Kidney (tissue), 13 donors: ENCODE measurements at regions not wholly inside any gene's neighbourhood (a gene's known extent, or its start where the extent isn't known, plus 50 kb on each side); places are given as distances from the start of the nearest gene placed in this dataset.

Experiments used
- DNase-seq, 5 donors: peaks; one replicate each; pipeline ENCODE4 v3.0.0-alpha.2; 2013 to 2020
- FAIRE-seq: peaks from 2 replicates; lab custom pipeline; 2012; peaks lifted over from hg19 to GRCh38; lab: Jason Lieb, UNC
- H3K27ac ChIP-seq, 2 donors: one replicate each; pipeline ENCODE4 v1.7.0; 2013; ENCODE audit warnings: low read depth in 2 of 2, low read length in 2 of 2, inconsistent platforms in 1 of 2
- H3K27me3 ChIP-seq: one replicate; pipeline ENCODE4 v1.7.1; 2013; ENCODE audit warnings: low read length, inconsistent platforms; ENCODE audit not compliant: control insufficient read depth, insufficient read depth
- H3K36me3 ChIP-seq, 3 donors: one replicate each; pipeline versions ENCODE4 v1.7.0 to v1.7.1; 2013; ENCODE audit warnings: low read length in 3 of 3, control low read depth in 1 of 3, inconsistent platforms in 1 of 3; ENCODE audit not compliant: insufficient read depth in 3 of 3, control insufficient read depth in 2 of 3
- H3K4me1 ChIP-seq, 3 donors: one replicate each; pipeline versions ENCODE4 v1.7.0 to v1.7.1; 2013; ENCODE audit warnings: low read length in 3 of 3, inconsistent platforms in 1 of 3, low read depth in 1 of 3; ENCODE audit not compliant: control insufficient read depth in 2 of 3, insufficient read depth in 2 of 3
- H3K4me3 ChIP-seq, 3 donors: one replicate each; pipeline versions ENCODE4 v1.7.0 to v1.8.1; 2013; ENCODE audit warnings: low read length in 3 of 3, control low read depth in 1 of 3, inconsistent platforms in 1 of 3
- H3K9ac ChIP-seq, 3 donors: one replicate each; pipeline versions ENCODE4 v1.7.0 to v1.7.1; 2013; ENCODE audit warnings: low read length in 3 of 3, control low read depth in 1 of 3, inconsistent platforms in 1 of 3
- H3K9me3 ChIP-seq, 3 donors: one replicate each; pipeline versions ENCODE4 v1.7.0 to v1.7.1; 2013; ENCODE audit warnings: low read length in 3 of 3, control low read depth in 1 of 3, inconsistent platforms in 1 of 3; ENCODE audit not compliant: control insufficient read depth in 2 of 3, insufficient read depth in 1 of 3
- CTCF ChIP-seq: IDR thresholded peaks from 3 replicates; pipeline ENCODE4 v1.5.1; 2012; ENCODE audit warnings: mild to moderate bottlenecking, moderate library complexity, borderline replicate concordance; ENCODE audit not compliant: insufficient read depth; ENCODE audit errors: extremely low read depth
- intact Hi-C: fragments of 100-400 bp; cut with DNase I; formaldehyde crosslinking; loops from one replicate; pipeline ENCODE4 v1.11.1; 2022
- donor health status: control.
- donor health status: control.
- donor health status: control.
- donor health status: control.
- donor health status: control.
- donor health status: DM: yes; HTN: yes; CAD: no.
- donor health status: Normal renal cell carcinoma (clear cell type).

- no peak overlapping the region for H3K27ac ChIP-seq
- FAIRE-seq (no peak), DNase-seq (no peak)
- no peak overlapping the region for H3K4me3 ChIP-seq
- H3K4me1 ChIP-seq: peaks cover 0 to 2% (median 0%) of the 10 kb centered on the region in 3 donors
- intact Hi-C loops: no loop called here
- no peak overlapping the region for H3K9ac ChIP-seq
- H3K27me3 ChIP-seq: no peaks in the 10 kb centered on the region
- TF ChIP-seq CTCF: no peak
- peaks cover 0 to 8% (median 0%) of the 10 kb centered on the region in 3 donors for H3K36me3 ChIP-seq
- peaks cover 0 to 2% (median 0%) of the 10 kb centered on the region in 3 donors for H3K9me3 ChIP-seq
These were observed 185.8 kb downstream of the GLI2 start for GRCh38 chr2:120921457-120921856.

GRCh38 chr2:120922571-120923332, 187.1 kb downstream of the GLI2 start:
- peak in 1 of 5 donors; percentile 35 for DNase-seq
- Histone ChIP-seq H3K27ac (no peak overlapping the region), H3K9me3 (peaks cover 0 to 2% (median 0%) of the 10 kb centered on the region in 3 donors), H3K27me3 (no peaks in the 10 kb centered on the region), H3K4me3 (no peak overlapping the region), H3K36me3 (peaks cover 0 to 8% (median 0%) of the 10 kb centered on the region in 3 donors), H3K4me1 (no peaks in the 10 kb centered on the region), H3K9ac (no peak overlapping the region)
- no peak for FAIRE-seq
- no peak for TF ChIP-seq CTCF
- intact Hi-C loops: no loop called here

- H3K27me3 ChIP-seq: no peaks in the 10 kb centered on the region
- H3K36me3 ChIP-seq: peaks cover 0 to 8% (median 0%) of the 10 kb centered on the region in 3 donors
- peaks cover 0 to 2% (median 0%) of the 10 kb centered on the region in 3 donors for H3K9me3 ChIP-seq
- H3K9ac ChIP-seq: no peak overlapping the region
- intact Hi-C loops: no loop called here
- no peak overlapping the region for H3K27ac ChIP-seq
- no peaks in the 10 kb centered on the region for H3K4me1 ChIP-seq
- TF ChIP-seq CTCF: no peak
- no peak for FAIRE-seq
- H3K4me3 ChIP-seq: no peak overlapping the region
- DNase-seq: no peak
These were observed 187.8 kb downstream of the GLI2 start for GRCh38 chr2:120923426-120923825.
